Suprapubic skin (tissue), 2 donors: ENCODE measurements at regions not wholly inside any gene's neighbourhood (a gene's known extent, or its start where the extent isn't known, plus 50 kb on each side); places are given as distances from the start of the nearest gene placed in this dataset.

Experiments used
- EP300 ChIP-seq: sonication (generic); formaldehyde crosslinking; IDR thresholded peaks from one replicate; pipeline ENCODE4 v1.6.1; 2017; ENCODE audit warnings: antibody characterized with exemption
- POLR2A ChIP-seq, 2 donors: fragments of 450-650 bp; IDR thresholded peaks; one replicate each; pipeline ENCODE4 v1.6.1; 2017; ENCODE audit warnings: antibody characterized with exemption in 2 of 2, mild to moderate bottlenecking in 2 of 2, moderate library complexity in 2 of 2

DNA sequence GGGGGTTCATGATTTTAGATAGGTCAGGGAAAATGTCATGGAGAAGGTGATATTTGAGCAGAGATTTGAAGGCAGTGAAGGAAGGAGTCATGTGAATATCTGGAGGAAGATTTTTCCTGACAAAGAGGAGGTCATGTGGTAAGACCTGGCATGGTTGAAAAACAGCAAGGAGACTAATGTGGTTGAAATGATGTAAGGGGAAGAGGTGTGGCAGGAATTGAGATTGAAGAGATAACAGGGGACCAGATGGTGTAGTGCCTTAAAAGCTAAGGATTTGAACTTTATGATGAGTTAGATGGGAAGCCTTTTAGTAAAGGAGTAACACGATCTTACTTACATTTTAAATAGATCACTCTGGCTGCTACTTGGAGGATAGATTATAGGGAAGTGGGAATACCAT lies 210.9 kb downstream of the RTL9 start:
- TF ChIP-seq EP300 (no peak), POLR2A (IDR thresholded peaks at IDR 0.05) (no peak)
